RPMI7951 (cell line): ENCODE measurements at regions not wholly inside any gene's neighbourhood (a gene's known extent, or its start where the extent isn't known, plus 50 kb on each side); places are given as distances from the start of the nearest gene placed in this dataset.

ENCODE experiments used
- DNase-seq: peaks from one replicate; pipeline ENCODE4 v3.0.0-alpha.2; 2012; ENCODE audit warnings: low read depth

DNA sequence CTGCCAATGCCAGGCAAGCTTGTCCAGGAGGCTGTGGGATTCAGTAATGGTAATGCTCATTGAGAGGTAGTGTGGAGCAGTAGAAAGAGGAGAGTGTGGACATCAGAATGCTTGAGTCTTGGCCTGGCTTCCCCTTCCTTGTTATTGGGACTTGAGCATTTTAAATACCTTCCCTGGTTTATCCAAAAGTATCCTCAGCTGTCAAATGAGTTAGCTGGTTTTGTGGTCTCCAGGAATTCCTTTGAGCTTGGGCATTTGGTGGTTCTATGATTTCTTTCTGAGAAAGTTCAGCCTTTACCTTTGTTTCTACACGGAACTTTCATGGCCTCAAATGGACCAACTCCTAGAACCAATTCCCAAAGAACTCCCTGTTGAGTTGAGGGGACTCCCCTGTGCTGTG is 264.3 kb downstream of the PTEN start:
- DNase-seq = no peak

DNA sequence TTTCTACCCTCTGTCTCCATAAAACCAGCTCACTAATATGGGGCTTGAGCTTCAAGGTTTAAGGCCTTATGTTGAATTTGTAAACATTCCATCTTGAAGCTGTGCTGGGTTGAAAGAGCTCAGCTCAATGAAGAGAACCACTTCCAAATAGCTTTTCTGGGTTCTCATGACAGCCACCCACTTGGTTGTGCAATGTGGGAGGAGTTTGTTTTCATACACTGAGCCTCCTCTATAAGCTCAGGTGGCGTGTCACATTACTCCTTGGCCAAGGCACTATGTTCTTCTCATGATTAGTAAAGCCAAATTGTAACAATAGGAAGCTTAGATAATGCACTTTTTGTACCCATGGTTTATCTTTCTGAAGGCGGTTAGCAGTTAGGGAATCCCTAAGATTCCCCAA is 265.6 kb downstream of the PTEN start:
- DNase-seq = no peak

DNA sequence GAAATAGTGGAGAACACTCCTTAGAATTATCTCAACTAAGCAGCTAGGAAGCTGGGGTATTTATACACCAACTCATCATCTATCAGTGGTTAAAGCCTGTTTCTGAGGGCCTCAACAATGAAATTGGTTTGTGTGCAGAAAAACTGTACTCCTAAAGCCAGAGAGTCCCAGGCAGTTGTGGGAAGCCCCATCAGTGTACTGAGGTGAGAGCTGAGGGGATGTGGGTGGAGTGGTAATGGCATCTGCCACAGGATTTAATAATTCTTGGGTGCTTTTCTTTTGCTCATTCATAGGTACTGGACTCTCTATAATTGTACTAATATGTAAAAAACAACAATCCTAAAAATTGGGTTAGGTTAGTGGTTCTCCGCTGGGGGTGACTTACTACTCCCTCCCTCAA is 267.5 kb downstream of the PTEN start:
- no peak for DNase-seq

DNA sequence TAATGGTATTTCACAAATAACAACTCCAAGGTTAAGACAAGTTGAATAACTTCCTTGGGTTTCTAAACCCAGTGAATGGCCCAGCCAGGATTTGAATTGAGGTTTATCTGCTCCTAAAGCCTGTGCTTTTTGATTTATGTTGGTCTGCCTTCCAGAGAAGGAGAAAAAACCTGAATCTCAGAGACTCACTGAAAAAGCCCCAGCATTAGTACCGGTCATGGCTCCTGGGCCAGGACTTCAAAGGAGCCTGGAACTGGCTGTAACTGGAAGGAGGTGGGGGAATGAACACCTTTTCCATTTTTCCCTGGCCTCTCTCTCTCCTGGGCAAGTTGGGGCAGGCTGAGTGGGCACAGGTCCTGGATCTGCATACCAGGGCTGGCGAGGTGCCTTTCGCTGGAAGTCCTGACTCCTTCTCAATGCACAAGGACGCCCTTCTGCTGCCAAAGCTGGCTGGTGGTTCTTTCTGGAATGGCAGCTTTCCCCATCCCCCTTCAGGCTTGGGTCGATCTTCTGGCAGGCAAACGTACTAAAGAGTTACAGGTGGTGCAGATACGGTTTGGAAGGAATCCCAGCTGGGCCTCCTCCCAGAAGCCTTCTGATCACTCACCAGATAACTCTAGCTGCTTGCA is 268.2 kb downstream of the PTEN start:
- peak; percentile 39 for DNase-seq

DNA sequence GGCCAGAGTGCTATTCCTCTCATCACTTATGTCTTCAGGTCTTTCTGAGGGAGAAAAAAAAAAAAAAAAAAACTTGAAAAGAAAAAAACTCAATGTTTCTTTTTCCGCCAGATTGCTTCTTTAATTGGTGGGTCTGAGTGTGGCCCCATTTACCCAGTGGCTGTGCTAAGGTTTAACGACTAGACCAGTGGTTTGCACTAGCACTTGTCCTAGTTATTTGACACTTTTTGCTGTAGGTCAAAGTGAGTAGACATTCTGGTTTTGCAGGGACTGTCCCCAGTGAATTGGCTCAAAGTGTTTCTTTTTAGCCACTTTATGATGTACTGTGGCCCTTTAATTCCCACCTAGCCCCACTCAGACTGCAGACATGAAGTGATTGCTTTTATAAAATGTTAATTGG is 273.3 kb downstream of the PTEN start:
- DNase-seq = no peak

DNA sequence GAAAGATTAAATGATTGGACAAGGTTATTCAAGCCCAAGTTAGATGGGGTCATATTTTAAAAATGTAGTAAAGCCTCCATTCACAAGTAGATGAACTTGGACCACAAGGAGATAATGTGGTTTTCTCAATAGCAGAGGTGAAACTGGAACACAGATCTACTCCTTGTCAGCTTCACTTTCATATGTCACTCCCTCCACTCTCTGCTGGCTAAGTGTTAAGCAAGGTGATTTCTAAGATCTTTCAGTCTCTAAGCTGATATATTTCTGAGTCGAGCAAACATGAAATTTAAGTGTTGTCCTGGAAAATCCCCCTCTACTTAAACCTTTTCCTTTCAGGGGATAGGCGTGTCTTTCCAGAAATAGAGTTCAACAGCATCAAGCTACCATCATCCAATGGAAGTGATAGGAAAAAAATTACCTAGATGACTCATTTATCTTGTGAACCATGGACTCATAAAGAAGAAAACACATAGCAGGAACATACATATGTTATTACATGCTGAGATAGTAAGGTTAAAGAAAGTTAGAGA is 275.0 kb downstream of the PTEN start:
- no peak for DNase-seq

DNA sequence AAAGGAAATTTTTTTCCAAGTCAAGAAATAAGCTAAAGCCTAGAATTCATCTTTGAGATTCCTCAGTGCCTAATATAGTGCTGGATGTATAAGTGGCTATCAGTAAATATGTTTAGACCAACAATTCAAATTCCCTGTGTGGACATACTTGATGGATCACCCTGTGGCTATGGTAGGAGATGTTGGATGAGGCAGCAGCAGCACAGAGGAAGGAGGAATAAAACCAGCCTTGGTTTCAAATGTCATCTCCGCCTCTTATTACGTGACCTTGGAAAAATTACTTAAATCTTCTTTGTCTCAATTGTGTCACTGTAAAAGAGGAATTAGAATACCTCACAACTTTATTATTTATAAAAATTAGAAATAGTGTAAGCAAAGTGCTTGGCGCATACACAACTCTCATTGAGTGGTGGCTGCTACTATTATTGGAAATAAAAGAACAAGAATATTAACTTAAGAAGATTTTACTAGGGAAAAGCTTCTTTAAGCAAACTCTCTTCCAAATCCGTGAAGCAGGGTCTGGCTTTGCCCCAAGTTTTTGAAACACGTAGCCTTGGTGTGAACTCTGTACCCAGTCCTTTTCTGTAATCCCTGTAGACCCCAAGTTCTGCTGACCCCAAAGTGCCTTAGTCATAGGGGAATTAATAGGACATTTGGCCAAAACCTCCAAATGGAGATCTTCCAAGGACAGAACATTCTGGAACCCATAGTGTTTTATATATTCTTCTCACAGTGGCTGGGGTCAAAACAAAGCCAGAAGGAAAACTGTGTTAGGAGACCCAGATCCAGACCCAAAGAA is 283.8 kb downstream of the PTEN start:
- DNase-seq = no peak

DNA sequence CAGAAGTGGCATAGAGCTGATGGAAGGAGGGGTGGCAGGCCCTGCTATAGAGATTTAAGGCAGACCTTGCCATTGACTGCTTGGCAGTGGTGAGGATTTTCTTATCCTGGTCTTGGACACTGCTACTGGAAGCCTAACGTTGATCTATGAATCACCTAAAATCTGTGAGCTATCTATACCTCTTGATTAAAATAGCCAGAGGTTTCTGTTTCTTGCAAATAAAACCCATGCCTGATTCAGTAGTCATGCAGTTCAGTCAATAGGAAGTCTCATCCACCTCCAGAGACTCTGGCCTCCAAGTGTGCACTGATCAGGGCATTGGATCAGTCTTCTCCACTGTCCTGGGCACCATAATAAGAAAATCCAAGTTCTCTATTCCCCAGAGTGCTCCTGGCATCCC is 286.5 kb downstream of the PTEN start:
- DNase-seq = peak; percentile 63

DNA sequence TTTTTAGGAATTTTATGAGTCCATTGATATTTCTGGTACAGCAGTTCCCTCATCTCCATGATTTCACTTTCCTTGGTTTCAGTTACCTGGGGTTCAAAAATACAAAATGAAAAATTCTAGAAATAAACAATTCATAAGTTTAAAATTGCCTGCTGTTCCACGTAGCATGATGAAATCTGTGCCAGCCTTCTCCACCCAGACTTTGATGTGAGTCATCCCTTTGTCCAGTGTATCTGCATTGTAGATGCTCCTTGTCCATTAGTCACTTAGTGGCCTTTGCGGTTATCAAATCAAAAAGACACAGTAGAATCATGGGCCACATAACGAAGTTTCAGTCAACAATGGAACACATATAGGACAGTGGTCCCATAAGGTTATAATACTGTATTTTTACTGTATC is 286.9 kb downstream of the PTEN start:
- peak; percentile 93 for DNase-seq

DNA sequence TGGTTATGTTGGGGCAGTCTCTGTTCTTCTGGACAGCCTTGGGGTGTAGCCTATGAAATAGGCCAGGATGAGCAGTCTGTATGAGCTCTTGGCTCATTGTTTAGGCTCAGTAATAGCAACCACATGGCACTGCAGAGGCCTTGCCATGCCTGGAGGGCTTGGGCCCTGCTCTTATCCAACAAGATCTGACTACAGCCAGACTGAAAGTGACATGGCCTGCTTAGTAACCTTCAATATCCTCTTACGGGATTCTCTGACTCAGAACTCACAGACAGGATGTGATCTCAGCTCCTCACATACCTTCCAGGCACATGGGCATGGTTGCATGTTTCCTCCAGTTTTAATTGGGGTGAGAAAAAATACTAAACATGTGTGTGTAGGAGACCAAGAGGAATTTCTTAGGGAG is 289.3 kb downstream of the PTEN start:
- peak; percentile 100 for DNase-seq

DNA sequence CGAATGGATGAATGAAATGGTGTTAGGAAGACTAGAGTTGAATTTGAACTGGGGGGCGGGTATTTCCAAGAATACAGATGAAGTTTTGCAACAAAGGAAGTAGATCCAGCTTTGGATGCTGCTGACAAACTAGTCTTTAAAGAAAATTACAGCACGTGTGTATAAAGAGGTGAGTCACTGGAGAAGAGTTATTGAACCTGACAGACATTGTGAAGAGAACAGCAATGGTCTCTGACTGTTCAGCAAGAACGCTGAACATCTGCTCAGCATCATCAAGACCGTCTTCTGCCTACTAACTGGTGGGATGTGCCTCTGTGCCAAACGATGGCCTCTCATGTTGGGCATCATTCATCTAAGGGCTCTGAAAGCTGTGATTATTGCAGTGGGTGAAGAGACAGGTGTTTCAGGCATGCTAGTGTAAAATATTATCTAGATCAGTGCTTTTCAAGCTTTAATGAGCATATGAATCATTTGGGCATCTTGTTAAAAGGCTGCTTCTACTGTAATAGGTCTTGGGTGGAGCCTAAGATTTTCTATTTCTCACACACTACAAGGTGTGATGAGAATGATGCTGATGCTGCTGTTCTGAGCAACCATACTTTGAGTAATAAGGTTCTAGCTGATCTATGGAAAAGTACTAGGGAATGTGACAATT is 291.3 kb downstream of the PTEN start:
- DNase-seq = peak; percentile 68

DNA sequence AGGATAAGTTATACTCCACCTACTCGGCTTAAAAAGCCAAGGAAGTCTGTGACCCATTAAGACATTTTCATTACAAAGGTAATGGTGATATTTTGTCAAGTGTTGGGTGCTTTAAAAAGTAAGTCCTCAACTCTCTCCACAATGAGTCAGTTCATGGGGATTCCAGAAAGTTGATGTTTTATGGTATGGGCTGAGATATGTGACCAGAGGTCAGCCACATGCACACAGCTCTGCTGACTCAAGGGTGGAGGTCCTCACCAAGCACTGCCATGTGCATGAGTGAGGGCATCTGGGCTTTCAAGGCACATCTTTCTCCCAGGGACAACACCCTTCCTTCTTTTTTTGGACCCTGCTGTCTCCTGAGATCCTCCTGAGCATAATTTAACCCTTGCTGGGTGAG is 292.9 kb downstream of the PTEN start:
- DNase-seq = peak; percentile 86

DNA sequence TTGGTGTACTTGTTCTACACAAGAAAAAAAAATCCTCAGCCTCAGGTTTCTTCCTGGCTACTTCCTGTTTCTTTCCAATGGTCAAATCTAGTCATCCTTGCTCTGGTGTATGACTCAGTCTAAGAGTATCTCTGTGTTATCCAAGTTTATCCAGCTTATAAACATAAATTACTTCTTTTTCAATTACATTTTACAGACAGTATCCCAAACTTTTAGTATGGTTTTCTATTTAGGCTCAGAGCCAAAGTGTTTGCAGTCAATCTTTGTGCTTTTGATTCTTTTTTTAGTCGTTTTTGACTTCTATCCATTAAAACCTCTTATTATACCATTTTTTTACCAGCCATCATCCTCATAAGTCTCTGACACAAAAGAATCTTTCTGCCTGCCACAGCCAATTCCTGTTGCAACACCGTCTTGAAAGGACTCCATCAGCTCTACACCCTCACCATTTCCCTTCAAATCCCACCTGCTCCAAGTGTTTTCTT is 294.6 kb downstream of the PTEN start:
- peak; percentile 88 for DNase-seq

DNA sequence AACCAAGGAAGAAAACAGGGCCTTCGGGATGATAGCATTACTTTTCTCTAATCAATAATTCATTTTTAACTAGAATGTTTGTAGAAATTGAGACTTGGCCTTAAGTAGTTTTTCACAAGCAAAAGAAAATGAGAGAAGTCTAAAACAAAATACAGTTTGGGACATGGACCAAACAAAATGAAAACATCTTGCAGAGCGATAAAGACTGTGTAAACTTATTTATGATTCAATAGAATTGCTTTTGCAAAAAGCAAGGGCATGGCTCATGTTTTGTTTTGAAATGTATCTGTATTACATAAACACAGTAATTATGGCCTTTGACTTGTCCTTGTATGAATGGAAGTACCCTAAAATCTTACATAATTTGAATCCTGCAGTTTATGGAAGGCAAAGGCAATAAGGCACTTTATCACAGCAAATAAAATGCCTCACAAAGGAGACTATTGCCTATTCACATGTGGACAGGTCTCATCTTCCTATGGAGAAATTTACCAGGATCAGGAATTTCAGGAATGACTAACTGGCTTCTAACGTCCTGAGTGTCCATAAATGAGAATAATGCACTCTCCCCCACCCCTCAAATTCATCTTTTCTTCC is 295.2 kb downstream of the PTEN start:
- no peak for DNase-seq

DNA sequence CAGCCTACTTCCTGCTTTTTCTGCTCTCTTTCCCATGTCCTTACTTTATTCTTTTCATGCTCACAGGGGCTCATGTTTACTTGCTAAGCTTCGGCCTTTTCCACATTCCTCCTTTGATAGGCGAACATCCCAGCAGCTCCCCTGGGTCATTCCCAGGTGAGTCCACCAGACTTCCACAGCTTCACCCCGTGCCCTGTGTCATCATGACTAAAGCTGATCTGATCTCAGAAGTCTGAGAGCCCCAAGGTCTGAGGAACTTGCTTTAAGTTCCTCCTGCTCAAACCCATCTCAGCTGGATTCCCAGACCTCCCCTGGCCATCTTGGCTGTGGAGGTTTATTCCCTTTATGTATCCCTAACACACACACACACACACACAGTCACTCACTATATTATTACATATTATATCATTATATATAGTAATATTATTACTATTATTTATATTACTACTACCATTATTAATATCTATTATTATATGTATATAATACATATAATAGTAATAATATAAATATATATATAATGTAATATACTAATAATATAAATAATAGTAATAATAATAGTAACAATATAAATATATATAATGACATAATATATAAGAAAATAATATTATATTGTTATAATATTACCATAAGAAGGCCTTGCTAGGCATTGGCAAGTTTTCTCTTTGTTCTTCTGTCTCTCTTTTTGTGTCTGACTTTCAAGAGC is 295.9 kb downstream of the PTEN start:
- DNase-seq = no peak

DNA sequence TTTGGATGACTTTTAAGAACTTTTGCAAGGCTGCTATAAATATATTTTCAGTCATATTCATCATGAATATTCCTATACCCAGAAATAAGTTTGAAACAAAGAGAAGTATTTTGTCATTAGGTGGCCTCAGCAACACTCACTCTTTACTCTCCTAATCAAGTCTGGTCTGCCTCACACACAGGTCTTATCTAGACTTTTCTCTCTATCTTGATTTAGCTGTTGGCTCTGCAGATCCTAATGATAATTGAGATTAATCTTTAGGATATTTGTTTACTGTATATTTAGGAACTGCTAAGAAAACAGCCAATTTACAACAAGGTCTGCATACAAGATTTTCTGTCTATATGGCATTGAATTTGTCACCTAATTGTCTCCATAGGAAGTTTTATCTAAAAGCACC is 297.6 kb downstream of the PTEN start:
- DNase-seq = no peak

DNA sequence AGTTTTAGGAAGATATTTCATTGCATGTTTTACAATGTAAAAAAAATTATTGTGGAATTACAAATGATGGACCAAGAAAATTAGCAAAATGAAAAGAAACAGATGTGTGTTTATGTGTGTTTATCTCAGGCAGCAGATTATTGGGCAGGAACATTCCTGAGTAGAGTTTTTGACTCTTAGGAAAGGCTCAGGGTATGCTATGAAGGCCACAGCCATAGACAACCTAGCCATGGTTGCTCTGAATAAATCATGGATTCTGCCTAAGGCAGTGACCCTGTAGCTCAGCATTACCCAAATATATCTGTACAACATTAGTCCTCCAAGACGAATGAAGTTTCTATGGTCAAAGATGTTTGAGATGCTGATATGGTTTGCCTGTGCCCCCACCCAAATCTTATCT is 298.3 kb downstream of the PTEN start:
- DNase-seq = no peak

DNA sequence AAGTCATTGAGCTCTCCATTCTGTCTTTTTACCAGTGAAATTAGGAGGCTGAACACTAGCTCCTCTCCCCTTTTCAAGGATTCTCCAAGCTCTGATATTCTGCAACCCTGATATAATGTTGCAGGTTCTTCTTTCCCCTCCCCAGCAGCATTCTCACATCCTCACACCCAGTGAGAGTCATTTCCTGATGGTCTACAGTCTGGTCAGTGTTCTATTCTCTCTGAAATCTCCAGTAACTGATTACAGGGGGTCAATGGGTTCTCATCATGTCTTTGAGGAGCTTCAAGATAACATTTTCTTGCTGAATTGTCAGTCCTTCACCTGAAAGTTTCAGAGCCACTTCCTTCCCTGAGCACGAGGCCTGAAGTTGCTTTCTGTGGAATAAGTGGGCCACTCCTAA is 299.4 kb downstream of the PTEN start:
- DNase-seq = no peak

DNA sequence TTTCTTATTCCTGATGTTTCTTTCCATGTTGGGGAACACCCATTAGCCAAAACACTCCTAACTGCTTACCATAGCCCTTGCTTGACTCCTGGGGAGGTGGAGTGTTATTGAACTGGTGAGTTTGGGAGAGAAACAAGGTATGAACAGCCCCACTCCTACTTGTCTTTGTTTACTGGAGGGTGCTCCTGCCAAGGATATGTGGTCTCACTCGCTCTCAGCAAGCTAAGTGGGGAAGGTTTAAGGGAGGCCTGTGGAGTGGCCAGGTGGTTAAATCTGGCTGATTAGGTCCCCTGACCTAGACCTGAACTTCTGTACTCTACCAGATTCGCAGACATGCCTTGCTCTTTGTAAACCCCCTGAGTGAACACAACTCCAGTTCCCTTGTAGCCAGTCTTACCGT is 300.1 kb downstream of the PTEN start:
- no peak for DNase-seq

DNA sequence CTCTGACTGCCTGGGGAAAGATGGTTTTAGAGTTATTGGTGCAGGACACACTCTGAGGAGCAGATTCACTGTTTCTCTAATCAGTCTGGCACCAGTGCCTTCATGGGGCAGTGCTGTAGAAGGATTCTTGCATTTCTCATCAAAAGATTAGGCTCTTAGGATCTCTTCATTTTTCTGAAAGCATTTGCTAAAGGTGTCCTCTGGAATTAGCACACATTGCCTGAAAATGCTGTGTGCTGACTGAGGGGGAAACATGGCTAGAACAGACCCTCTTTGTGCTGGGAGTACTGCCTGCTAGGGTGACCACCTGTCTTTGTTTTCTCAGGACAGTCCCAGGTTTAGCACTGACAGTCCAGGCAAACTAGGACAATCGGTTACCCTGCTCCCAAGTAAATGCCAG is 301.0 kb downstream of the PTEN start:
- DNase-seq = no peak

DNA sequence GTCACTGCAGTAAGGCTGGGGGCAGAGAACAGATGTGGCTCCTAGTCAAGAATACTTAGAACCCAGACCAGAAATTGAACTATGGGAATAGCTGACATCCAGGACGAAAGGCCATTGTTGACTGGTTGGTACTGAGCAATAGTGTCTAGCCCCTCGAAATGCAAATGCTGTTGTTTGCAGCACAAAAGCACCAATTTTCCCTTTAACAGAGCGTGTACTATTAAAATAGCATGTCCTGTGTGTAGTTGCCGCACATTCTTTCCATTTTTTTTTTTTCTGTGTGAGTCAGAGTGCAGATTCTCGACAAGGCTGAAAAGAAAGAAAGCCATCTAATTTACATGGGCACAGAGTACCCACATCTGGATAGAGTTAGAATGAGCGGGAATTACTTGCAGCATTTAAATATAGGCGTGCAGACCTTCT is 302.4 kb downstream of the PTEN start:
- peak; percentile 93 for DNase-seq
